ENCODE measurements at regions not wholly inside any gene's neighbourhood (a gene's known extent, or its start where the extent isn't known, plus 50 kb on each side); places are given as distances from the start of the nearest gene placed in this dataset.

- intact Hi-C loops (cut with DNase I, micrococcal nuclease) = no loop called here
- Histone ChIP-seq H3K4me1 (ENCODE audit: insufficient read depth, low read length) (no peaks in the 10 kb centered on the region), H3K9me3 (ENCODE audit: control insufficient read depth in 1 of 2, insufficient read depth in 1 of 2, low read length in 2 of 2) (peaks cover 0 to 5% of the 10 kb centered on the region in 2 experiments), H3K27ac (ENCODE audit: low read depth in 1 of 2, low read length in 2 of 2) (no peak overlapping the region), H3K27me3 (ENCODE audit: control insufficient read depth in 1 of 2, insufficient read depth in 2 of 2, low read length in 2 of 2) (no peaks in the 10 kb centered on the region), H3K36me3 (ENCODE audit: insufficient read depth, low read length) (no peaks in the 10 kb centered on the region), H3K4me3 (ENCODE audit: low read length) (no peak overlapping the region)
- Mint-ChIP-seq H3K4me3 (no peak overlapping the region), H3K27ac (no peak overlapping the region), H3K4me1 (ENCODE audit: low read depth) (no peaks in the 10 kb centered on the region), H3K27me3 (peaks cover 6% of the 10 kb centered on the region), H3K36me3 (ENCODE audit: low read depth) (no peaks in the 10 kb centered on the region), H3K9me3 (peaks cover 2% of the 10 kb centered on the region)
- DNase-seq (no peak), ATAC-seq (ENCODE audit: poor library complexity) (no peak)
- ChIA-PET POLR2A (no interaction called here), CTCF (no interaction called here)
- no peak for TF ChIP-seq CTCF (IDR thresholded peaks at IDR 0.05)
Measured at GRCh38 chr20:39532205-39532604, 570.1 kb downstream of the DHX35 start.

GRCh38 chr20:39528436-39528835 lies 566.3 kb downstream of the DHX35 start:
- Histone ChIP-seq H3K27me3 (ENCODE audit: control insufficient read depth in 1 of 2, insufficient read depth in 2 of 2, low read length in 2 of 2) (peaks cover 0 to 3% of the 10 kb centered on the region in 2 experiments), H3K4me1 (ENCODE audit: insufficient read depth, low read length) (no peaks in the 10 kb centered on the region), H3K27ac (ENCODE audit: low read depth in 1 of 2, low read length in 2 of 2) (no peak overlapping the region), H3K4me3 (ENCODE audit: low read length) (no peak overlapping the region), H3K9me3 (ENCODE audit: control insufficient read depth in 1 of 2, insufficient read depth in 1 of 2, low read length in 2 of 2) (peaks cover 0 to 9% of the 10 kb centered on the region in 2 experiments), H3K36me3 (ENCODE audit: insufficient read depth, low read length) (no peaks in the 10 kb centered on the region)
- H3K4me1 Mint-ChIP-seq (ENCODE audit: low read depth) = no peaks in the 10 kb centered on the region
- POLR2A ChIA-PET = no interaction called here
- H3K9me3 Mint-ChIP-seq = no peaks in the 10 kb centered on the region
- H3K27me3 Mint-ChIP-seq = peaks cover 6% of the 10 kb centered on the region
- TF ChIP-seq CTCF (IDR thresholded peaks at IDR 0.05) = no peak
- no peaks in the 10 kb centered on the region for H3K36me3 Mint-ChIP-seq (ENCODE audit: low read depth)
- intact Hi-C loops (cut with DNase I, micrococcal nuclease) = no loop called here
- CTCF ChIA-PET = no interaction called here
- no peak for DNase-seq
- ATAC-seq (ENCODE audit: poor library complexity) = no peak
- H3K4me3 Mint-ChIP-seq = no peak overlapping the region
- no peak overlapping the region for H3K27ac Mint-ChIP-seq

DNA sequence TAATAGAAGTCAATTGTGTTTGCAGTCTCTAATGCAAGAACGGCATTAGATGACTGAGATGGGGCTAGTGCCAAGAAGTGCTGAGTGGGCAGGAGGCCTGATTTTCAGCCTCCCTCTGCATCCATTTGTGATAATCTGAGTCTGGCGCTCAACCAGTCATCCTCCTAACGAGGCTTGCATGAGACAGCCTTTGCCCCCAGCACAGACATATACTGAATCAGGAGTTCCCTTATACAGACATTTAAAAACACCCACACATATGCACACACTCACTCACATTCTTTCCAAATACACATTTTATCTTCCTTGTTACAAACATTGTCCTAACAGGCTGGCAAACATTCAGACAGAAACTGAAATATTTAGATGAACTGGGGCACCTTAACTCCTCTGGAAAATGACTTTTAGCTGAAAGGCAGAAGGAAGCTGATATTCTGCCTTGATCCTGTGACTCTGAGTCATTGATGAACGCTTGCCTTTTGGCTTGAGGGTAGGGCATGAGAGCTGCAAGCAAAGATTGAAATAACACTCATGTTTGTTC lies 562.3 kb downstream of the DHX35 start:
- no peak for TF ChIP-seq CTCF (IDR thresholded peaks at IDR 0.05)
- no peak overlapping the region for H3K4me3 ChIP-seq (ENCODE audit: low read length)
- Mint-ChIP-seq H3K27me3 (peaks cover 6% of the 10 kb centered on the region), H3K36me3 (ENCODE audit: low read depth) (no peaks in the 10 kb centered on the region), H3K27ac (no peak overlapping the region), H3K9me3 (no peaks in the 10 kb centered on the region), H3K4me3 (no peak overlapping the region), H3K4me1 (ENCODE audit: low read depth) (no peaks in the 10 kb centered on the region)
- no peaks in the 10 kb centered on the region for H3K4me1 ChIP-seq (ENCODE audit: insufficient read depth, low read length)
- DNase-seq = no peak
- H3K27me3 ChIP-seq (ENCODE audit: control insufficient read depth in 1 of 2, insufficient read depth in 2 of 2, low read length in 2 of 2) = peaks cover 0 to 3% of the 10 kb centered on the region in 2 experiments
- ChIA-PET POLR2A (no interaction called here), CTCF (no interaction called here)
- intact Hi-C loops (cut with DNase I, micrococcal nuclease) = no loop called here
- no peak overlapping the region for H3K27ac ChIP-seq (ENCODE audit: low read depth in 1 of 2, low read length in 2 of 2)
- ATAC-seq (ENCODE audit: poor library complexity) = no peak
- H3K9me3 ChIP-seq (ENCODE audit: control insufficient read depth in 1 of 2, insufficient read depth in 1 of 2, low read length in 2 of 2) = peaks cover 0 to 16% of the 10 kb centered on the region in 2 experiments
- no peaks in the 10 kb centered on the region for H3K36me3 ChIP-seq (ENCODE audit: insufficient read depth, low read length)
